GM21737 (cell line): ENCODE measurements at regions not wholly inside any gene's neighbourhood (a gene's known extent, or its start where the extent isn't known, plus 50 kb on each side); places are given as distances from the start of the nearest gene placed in this dataset.

Experiments
- ATAC-seq: cut with Tn5 transposase; IDR thresholded peaks from one replicate; pipeline ENCODE4 v1.9.1; 2021; ENCODE audit warnings: mild to moderate bottlenecking, moderate library complexity; ENCODE audit not compliant: unreplicated experiment

- no peak for ATAC-seq
Observed at GRCh38 chr12:39048395-39048794, 143.0 kb upstream of the CPNE8 start.

- no peak for ATAC-seq
Observed at GRCh38 chr12:39047539-39048262, 142.3 kb upstream of the CPNE8 start.

- ATAC-seq: no peak
Observed at GRCh38 chr12:39044754-39045153, 139.4 kb upstream of the CPNE8 start.

GRCh38 chr12:39043424-39043822 is 138.0 kb upstream of the CPNE8 start:
- no peak for ATAC-seq

GRCh38 chr12:39040275-39040674 is 134.9 kb upstream of the CPNE8 start:
- ATAC-seq: no peak

GRCh38 chr12:39037115-39037514 is 131.7 kb upstream of the CPNE8 start:
- no peak for ATAC-seq

- no peak for ATAC-seq
Observed at GRCh38 chr12:39036105-39036504, 130.7 kb upstream of the CPNE8 start.

- no peak for ATAC-seq
Observed at GRCh38 chr12:39033782-39034181, 128.4 kb upstream of the CPNE8 start.

- no peak for ATAC-seq
Observed at GRCh38 chr12:39032448-39032847, 127.1 kb upstream of the CPNE8 start.

- no peak for ATAC-seq
Observed at GRCh38 chr12:39032034-39032433, 126.6 kb upstream of the CPNE8 start.

GRCh38 chr12:39028382-39028781 is 123.0 kb upstream of the CPNE8 start:
- no peak for ATAC-seq

- ATAC-seq: no peak
Observed at GRCh38 chr12:39012870-39013269, 107.5 kb upstream of the CPNE8 start.

- no peak for ATAC-seq
Observed at GRCh38 chr12:39011166-39011565, 105.8 kb upstream of the CPNE8 start.

- ATAC-seq: no peak
Observed at GRCh38 chr12:39010406-39010805, 105.0 kb upstream of the CPNE8 start.

GRCh38 chr12:39007619-39008018 is 102.2 kb upstream of the CPNE8 start:
- ATAC-seq: no peak

- ATAC-seq: no peak
Observed at GRCh38 chr12:39006286-39006685, 100.9 kb upstream of the CPNE8 start.

GRCh38 chr12:39005671-39006070 is 100.3 kb upstream of the CPNE8 start:
- ATAC-seq: no peak

- ATAC-seq: no peak
Observed at GRCh38 chr12:39003541-39004155, 98.3 kb upstream of the CPNE8 start.

- no peak for ATAC-seq
Observed at GRCh38 chr12:39000370-39000769, 95.0 kb upstream of the CPNE8 start.

GRCh38 chr12:38998887-38999482 is 93.6 kb upstream of the CPNE8 start:
- ATAC-seq: no peak

- no peak for ATAC-seq
Observed at GRCh38 chr12:38995249-38995648, 89.9 kb upstream of the CPNE8 start.

- ATAC-seq: no peak
Observed at GRCh38 chr12:38985961-38986360, 80.6 kb upstream of the CPNE8 start.
